Psoas muscle (tissue), 7 donors: ENCODE measurements at regions not wholly inside any gene's neighbourhood (a gene's known extent, or its start where the extent isn't known, plus 50 kb on each side); places are given as distances from the start of the nearest gene placed in this dataset.

Experiments used
- ATAC-seq, 4 donors: fragments of 200-7000 bp; cut with Tn5 transposase; one replicate each; pipeline ENCODE4 v1.9.1; 2020; ENCODE audit warnings: moderate library complexity in 3 of 4, mild to moderate bottlenecking in 2 of 4
- DNase-seq, 2 donors: peaks; one replicate each; pipeline ENCODE4 v3.0.0-alpha.2; 2020
- H3K27ac ChIP-seq: fragments of 200-600 bp; one replicate; pipeline ENCODE4 v1.8.0; 2022
- H3K27me3 ChIP-seq, 3 donors: fragments of 200-600 bp in 1 of 3; one replicate each; pipeline versions ENCODE4 v1.6.1 to v1.8.0; 2013 to 2022; ENCODE audit warnings: low read length in 2 of 3, mild to moderate bottlenecking in 2 of 3, moderate library complexity in 1 of 3; ENCODE audit not compliant: insufficient read depth in 3 of 3
- H3K36me3 ChIP-seq, 2 donors: fragments of 200-600 bp in 1 of 2; one replicate each; pipeline versions ENCODE4 v1.6.1 to v1.8.0; 2013 to 2022; ENCODE audit warnings: low read depth in 1 of 2, mild to moderate bottlenecking in 1 of 2, moderate library complexity in 1 of 2; ENCODE audit not compliant: insufficient read depth in 1 of 2
- H3K4me1 ChIP-seq: fragments of 200-600 bp; one replicate; pipeline ENCODE4 v1.8.0; 2022
- H3K4me3 ChIP-seq: fragments of 200-600 bp; one replicate; pipeline ENCODE4 v1.8.0; 2022; ENCODE audit warnings: mild to moderate bottlenecking
- H3K9me3 ChIP-seq: fragments of 200-600 bp; one replicate; pipeline ENCODE4 v1.8.0; 2022
- CTCF ChIP-seq: fragments of 200-600 bp; IDR thresholded peaks from one replicate; pipeline ENCODE4 v1.8.0; 2022; ENCODE audit warnings: antibody characterized with exemption
- WGBS, 3 donors: extraction: QIAGEN DNeasy Blood & Tissue Kit; methylation state at CpG; one replicate each; pipeline versions ENCODE4 v1.1.6 to v1.1.7; 2013; 5-methylcytosine and 5-hydroxymethylcytosine counted together
- intact Hi-C, 2 donors: fragments of 100-400 bp; cut with DNase I; formaldehyde crosslinking; loops; one replicate each; pipeline versions ENCODE4 v1.11.0 to v1.14.2; 2022
- donor health status: healthy with polysubstance abuse.
- donor health status: DM: no; HTN: no; CAD: no; lungs with moderate emphysema.
- donor health status: Bipolar disorder and iron deficiency.
- donor health status: healthy.
- donor health status: DM: yes; HTN: yes; CAD: no.
- donor health status: DM: no; HTN: no; CAD: no.
- donor health status: DM: yes; HTN: yes; CAD: no.

DNA sequence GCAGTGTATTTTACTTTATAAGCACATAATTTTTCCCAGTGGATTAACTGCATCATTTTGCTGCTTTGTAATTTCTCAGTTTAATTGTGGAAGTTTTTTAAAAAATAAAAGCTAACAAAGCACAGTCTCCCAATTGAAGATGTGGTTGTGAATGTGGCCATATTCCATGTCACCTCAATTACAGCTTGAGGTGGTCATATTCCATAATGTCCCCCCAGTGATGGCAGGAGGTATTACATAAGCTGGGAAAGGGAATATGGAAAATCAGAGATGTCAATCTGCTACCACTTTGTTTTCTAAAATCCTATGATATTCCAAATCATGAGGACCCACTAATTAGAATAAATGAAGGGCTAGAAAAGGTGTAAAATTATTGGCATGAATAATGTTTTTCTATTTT is 1672.0 kb upstream of the CDH9 start:
- Histone ChIP-seq H3K36me3 (no peaks in the 10 kb centered on the region), H3K4me3 (no peak overlapping the region), H3K27me3 (no peaks in the 10 kb centered on the region), H3K4me1 (no peaks in the 10 kb centered on the region), H3K27ac (no peak overlapping the region), H3K9me3 (no peaks in the 10 kb centered on the region)
- no peak for ATAC-seq
- intact Hi-C loops: no loop called here
- DNase-seq: no peak
- TF ChIP-seq CTCF: no peak

DNA sequence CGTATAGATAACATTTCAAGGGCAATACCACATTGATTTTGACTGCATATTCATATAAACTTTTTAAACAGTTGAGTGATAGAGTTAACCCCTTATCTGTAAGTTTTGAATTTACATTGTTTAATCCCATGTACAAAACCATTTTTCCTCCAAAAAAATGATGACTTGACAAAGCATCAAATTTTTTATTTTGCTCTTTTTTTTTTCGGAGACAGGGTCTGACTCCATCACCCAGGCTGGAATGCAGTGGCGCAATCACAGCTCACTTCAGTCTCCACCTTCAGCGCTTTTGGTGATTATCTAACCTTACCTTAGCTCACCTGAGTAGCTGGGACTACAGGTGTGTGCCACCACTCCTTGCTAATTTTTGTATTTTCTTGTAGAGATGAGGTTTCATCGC is 1670.1 kb upstream of the CDH9 start:
- H3K9me3 ChIP-seq: no peaks in the 10 kb centered on the region
- intact Hi-C loops: no loop called here
- DNase-seq: no peak

GRCh38 chr5:28707706-28708105 is 1669.3 kb upstream of the CDH9 start:
- Histone ChIP-seq H3K27me3 (no peaks in the 10 kb centered on the region), H3K27ac (no peak overlapping the region), H3K36me3 (no peaks in the 10 kb centered on the region), H3K9me3 (no peaks in the 10 kb centered on the region), H3K4me3 (no peak overlapping the region), H3K4me1 (no peaks in the 10 kb centered on the region)
- TF ChIP-seq CTCF: no peak
- DNase-seq (no peak), ATAC-seq (no peak)
- intact Hi-C loops: no loop called here

More for the DNA sequence above, 1670.1 kb upstream of the CDH9 start:
- no peak overlapping the region for H3K4me3 ChIP-seq
- H3K27me3 ChIP-seq: no peaks in the 10 kb centered on the region
- no peak for ATAC-seq
- 89 to 93% (median 90%) methylated on average over 5 of the region's 5 CpGs for WGBS, 3 donors
- H3K4me1 ChIP-seq: no peaks in the 10 kb centered on the region
- H3K27ac ChIP-seq: no peak overlapping the region
- H3K36me3 ChIP-seq: no peaks in the 10 kb centered on the region
- TF ChIP-seq CTCF: no peak

DNA sequence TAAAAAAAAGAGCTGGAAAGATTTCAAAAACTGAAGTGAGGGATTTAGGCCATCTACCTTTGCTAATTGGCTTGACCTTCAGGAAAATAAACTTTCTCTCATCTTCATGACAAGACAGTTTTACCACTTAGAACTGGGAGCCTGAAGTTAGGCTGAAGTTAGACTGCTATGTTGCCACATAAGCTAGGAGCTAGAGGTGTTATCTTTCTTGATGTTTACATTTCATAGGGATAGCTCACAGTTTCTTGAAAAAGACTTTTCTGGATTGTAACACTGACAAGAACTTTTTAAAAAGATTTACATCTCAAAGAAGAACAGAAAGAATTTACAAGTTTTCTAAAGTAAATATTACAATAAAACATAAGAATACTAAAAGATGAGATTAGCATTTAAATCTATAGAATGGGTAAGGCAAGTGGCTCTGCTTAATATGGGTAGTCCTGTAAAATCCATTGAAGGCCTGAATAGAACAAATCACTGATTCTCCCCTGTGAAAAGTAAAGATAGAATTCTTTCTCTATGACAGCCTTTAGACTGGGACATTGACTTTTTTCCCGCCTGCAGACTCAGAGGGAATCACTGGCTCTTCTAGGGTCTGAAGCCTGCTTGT is 1665.4 kb upstream of the CDH9 start:
- H3K27ac ChIP-seq: no peak overlapping the region
- 32 to 45% (median 38%) methylated on average over 1 of the region's 1 CpG for WGBS, 3 donors
- no peaks in the 10 kb centered on the region for H3K9me3 ChIP-seq
- no peaks in the 10 kb centered on the region for H3K4me1 ChIP-seq
- no peak overlapping the region for H3K4me3 ChIP-seq
- DNase-seq (no peak), ATAC-seq (no peak)
- intact Hi-C loops: no loop called here
- no peaks in the 10 kb centered on the region for H3K36me3 ChIP-seq
- H3K27me3 ChIP-seq: no peaks in the 10 kb centered on the region
- no peak for TF ChIP-seq CTCF

DNA sequence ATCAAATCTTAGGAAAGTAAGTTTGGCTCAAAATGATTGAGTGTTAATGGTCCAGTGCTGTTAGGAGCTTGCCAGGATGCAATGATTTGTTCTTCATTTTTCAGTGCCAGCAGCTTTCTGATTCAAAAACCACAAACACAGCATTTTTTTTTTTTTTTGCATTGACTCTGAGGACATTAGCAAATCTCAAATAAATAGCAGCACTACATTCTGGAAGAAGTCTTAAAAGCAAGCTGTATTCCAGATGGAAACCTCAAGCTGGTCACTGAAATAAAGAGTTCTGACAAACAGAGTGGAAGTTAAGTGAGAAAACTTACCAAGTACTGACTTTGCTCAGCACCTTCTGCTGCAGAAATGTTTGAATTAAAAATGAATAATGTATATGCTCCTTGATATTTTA is 1653.1 kb upstream of the CDH9 start:
- intact Hi-C loops: no loop called here
- H3K27ac ChIP-seq: no peak overlapping the region
- no peak for ATAC-seq
- DNase-seq: no peak
- no peaks in the 10 kb centered on the region for H3K4me1 ChIP-seq
- no peaks in the 10 kb centered on the region for H3K9me3 ChIP-seq
- no peaks in the 10 kb centered on the region for H3K36me3 ChIP-seq
- TF ChIP-seq CTCF: no peak
- no peaks in the 10 kb centered on the region for H3K27me3 ChIP-seq
- no peak overlapping the region for H3K4me3 ChIP-seq
